ENCODE measurements at regions not wholly inside any gene's neighbourhood (a gene's known extent, or its start where the extent isn't known, plus 50 kb on each side); places are given as distances from the start of the nearest gene placed in this dataset.

DNA sequence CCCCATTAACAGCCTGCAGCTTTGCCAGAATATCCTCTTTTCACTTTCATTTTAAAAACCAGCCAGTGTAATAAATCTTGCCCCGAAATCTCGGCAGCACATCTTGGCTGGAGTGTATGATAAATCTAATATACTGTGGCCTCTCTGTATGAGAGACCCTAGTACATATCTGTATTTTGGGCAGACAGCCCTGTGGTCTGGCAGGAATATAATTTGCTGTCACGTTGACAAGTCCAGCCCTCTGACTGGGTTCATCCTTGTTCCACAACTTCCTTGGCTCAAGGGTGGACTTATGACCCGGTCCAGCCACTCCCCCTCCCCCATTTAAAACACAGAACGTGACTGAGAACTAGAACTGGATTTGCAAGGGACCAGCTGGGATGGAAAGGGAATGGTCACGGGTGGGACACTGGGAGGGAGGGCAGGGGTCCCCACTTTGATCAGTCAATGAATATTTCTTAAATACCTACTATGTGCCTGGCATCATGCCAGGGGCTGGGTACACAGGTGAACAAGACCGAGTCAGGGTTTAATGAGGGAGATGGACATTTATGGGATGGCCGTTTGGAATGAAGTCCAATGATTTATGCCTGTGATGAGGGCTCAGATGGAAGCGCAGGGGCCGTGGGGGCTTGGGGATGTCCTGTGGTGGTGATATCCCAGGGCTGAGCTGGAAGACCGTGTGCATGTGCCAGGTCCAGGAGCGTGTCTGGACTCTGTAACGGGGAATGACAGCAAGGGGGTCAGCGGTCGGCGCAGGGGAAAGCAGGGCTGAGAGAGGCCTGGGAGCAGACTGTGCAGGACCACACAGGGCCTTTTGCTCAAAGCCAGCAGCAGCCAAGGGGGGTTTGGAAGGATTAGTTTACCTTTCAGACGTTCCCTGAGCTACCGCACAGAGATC, 190.5 kb downstream of the PHETA1 start:
- Histone ChIP-seq H2AK5ac (ENCODE audit: low read depth, low read length) (no peak overlapping the region), H3K4me1 (replicated peaks in 1 of 4; ENCODE audit: control insufficient read depth in 3 of 4, insufficient read depth in 4 of 4, low read length in 3 of 4) (no peaks in the 10 kb centered on the region; a peak in 1 of 7 replicates), H3K36me3 (ENCODE audit: control insufficient read depth in 2 of 4, insufficient read depth in 4 of 4, low read length in 3 of 4) (no peaks in the 10 kb centered on the region), H3K79me1 (ENCODE audit: low read depth, low read length) (no peaks in the 10 kb centered on the region; the same call in 1 of the 2 replicates), H3K27ac (ENCODE audit: low read depth, low read length) (no peak overlapping the region), H4K5ac (ENCODE audit: insufficient read length, low read depth, low read length) (no peak overlapping the region), H3K56ac (replicated peaks; ENCODE audit: insufficient read length, low read depth, low read length) (no peak overlapping the region), H3K23ac (ENCODE audit: insufficient read length) (no peak overlapping the region), H3K4me2 (ENCODE audit: insufficient read depth in 1 of 2, low read depth in 2 of 2, low read length in 2 of 2) (no peak overlapping the region), H2BK120ac (replicated peaks; ENCODE audit: low read depth, low read length) (no peak overlapping the region), H2BK12ac (ENCODE audit: low read depth, low read length) (no peak overlapping the region), H2BK20ac (ENCODE audit: low read length) (no peak overlapping the region), H3K14ac (ENCODE audit: insufficient read length) (no peak overlapping the region), H3K23me2 (ENCODE audit: low read depth, low read length) (no peaks in the 10 kb centered on the region; the same call in 1 of the 2 replicates), H2AFZ (ENCODE audit: low read length) (no peak overlapping the region), H3K4me3 (ENCODE audit: extremely low read depth in 1 of 4, insufficient read depth in 2 of 4, low read depth in 3 of 4, low read length in 4 of 4) (no peak overlapping the region), H3K9me3 (ENCODE audit: insufficient read depth in 2 of 2, low read depth in 1 of 2, low read length in 1 of 2) (no peaks in the 10 kb centered on the region), H3K79me2 (ENCODE audit: control insufficient read depth in 1 of 2, insufficient read depth in 2 of 2, low read length in 2 of 2) (no peaks in the 10 kb centered on the region), H4K20me1 (replicated peaks in 1 of 2; ENCODE audit: control insufficient read depth in 1 of 2, insufficient read depth in 2 of 2, low read length in 2 of 2) (peaks cover 0 to under 1% of the 10 kb centered on the region in 2 experiments), H2BK15ac (ENCODE audit: low read length) (no peak overlapping the region), H4K91ac (replicated peaks; ENCODE audit: insufficient read length, low read length) (no peak overlapping the region), H3K27me3 (replicated peaks in 1 of 4; ENCODE audit: control insufficient read depth in 3 of 4, extremely low read depth in 1 of 4, insufficient read depth in 3 of 4, low read length in 3 of 4) (no peaks in the 10 kb centered on the region; a peak in 1 of 7 replicates), H3K18ac (ENCODE audit: extremely low read depth, low read length) (no peak overlapping the region), H3K9ac (replicated peaks in 1 of 4; ENCODE audit: extremely low read depth in 1 of 4, low read depth in 3 of 4, low read length in 3 of 4) (no peak overlapping the region), H4K8ac (ENCODE audit: extremely low read depth, insufficient read depth, low read length) (no peak overlapping the region), H3K4ac (replicated peaks; ENCODE audit: insufficient read length, low read depth, low read length) (no peak overlapping the region), H2BK5ac (ENCODE audit: low read depth, low read length) (no peak overlapping the region)
- CTCF ChIA-PET (ENCODE audit: partially characterized antibody), result interaction anchor here (0.6 to 1.6 kb wide), 3 partner anchors 11 to 120 kb away, joined by 3 to 4 read pairs (median 3); no protein-coding TSS in a partner anchor
- DNase-seq (ENCODE audit: low read depth in 1 of 2, low spot score in 2 of 2) (no peak), FAIRE-seq (no peak)
- POLR2A ChIA-PET (ENCODE audit: partially characterized antibody), result no interaction called here
- WGBS, 2 experiments (ENCODE audit: extremely low coverage in 1 of 2, insufficient coverage in 1 of 2, insufficient read length in 1 of 2, insufficient replicate concordance in 2 of 2, low coverage in 1 of 2, low lambda C conversion rate in 2 of 2, missing lambda C conversion rate in 1 of 2), result 86% methylated on average over 18 of the region's 18 CpGs; no CpG with 5 or more reads in 1 of the 2 experiments
- TF ChIP-seq TCF12 (IDR thresholded peaks at IDR 0.05; ENCODE audit: low read depth, low read length), result no peak
- no peak for TF ChIP-seq SRF (IDR thresholded peaks at IDR 0.05; ENCODE audit: low read depth, low read length)
- no peak for TF ChIP-seq HDAC2 (IDR thresholded peaks at IDR 0.05; ENCODE audit: borderline replicate concordance in 1 of 2, low read depth in 2 of 2, low read length in 2 of 2)
- no peak for TF ChIP-seq SIX5 (IDR thresholded peaks at IDR 0.05; ENCODE audit: low read depth, low read length)
- TF ChIP-seq, protein P1, sequence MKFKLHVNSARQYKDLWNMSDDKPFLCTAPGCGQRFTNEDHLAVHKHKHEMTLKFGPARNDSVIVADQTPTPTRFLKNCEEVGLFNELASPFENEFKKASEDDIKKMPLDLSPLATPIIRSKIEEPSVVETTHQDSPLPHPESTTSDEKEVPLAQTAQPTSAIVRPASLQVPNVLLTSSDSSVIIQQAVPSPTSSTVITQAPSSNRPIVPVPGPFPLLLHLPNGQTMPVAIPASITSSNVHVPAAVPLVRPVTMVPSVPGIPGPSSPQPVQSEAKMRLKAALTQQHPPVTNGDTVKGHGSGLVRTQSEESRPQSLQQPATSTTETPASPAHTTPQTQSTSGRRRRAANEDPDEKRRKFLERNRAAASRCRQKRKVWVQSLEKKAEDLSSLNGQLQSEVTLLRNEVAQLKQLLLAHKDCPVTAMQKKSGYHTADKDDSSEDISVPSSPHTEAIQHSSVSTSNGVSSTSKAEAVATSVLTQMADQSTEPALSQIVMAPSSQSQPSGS (IDR thresholded peaks at IDR 0.05; ENCODE audit: low read length), result no peak
- TF ChIP-seq JUND (IDR thresholded peaks at IDR 0.05; ENCODE audit: low read length), result no peak
- TF ChIP-seq KDM5A (IDR thresholded peaks at IDR 0.05; ENCODE audit: low read length), result no peak
- TF ChIP-seq, protein P2, sequence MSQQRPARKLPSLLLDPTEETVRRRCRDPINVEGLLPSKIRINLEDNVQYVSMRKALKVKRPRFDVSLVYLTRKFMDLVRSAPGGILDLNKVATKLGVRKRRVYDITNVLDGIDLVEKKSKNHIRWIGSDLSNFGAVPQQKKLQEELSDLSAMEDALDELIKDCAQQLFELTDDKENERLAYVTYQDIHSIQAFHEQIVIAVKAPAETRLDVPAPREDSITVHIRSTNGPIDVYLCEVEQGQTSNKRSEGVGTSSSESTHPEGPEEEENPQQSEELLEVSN (IDR thresholded peaks at IDR 0.05), result no peak
- TF ChIP-seq POLR2A (IDR thresholded peaks at IDR 0.05; ENCODE audit: control extremely low read depth in 1 of 2, low read depth in 2 of 2, low read length in 2 of 2), result no peak
- TF ChIP-seq CBX5 (IDR thresholded peaks at IDR 0.05; ENCODE audit: low read depth, low read length), result no peak
